GM18505 (cell line): ENCODE measurements at regions not wholly inside any gene's neighbourhood (a gene's known extent, or its start where the extent isn't known, plus 50 kb on each side); places are given as distances from the start of the nearest gene placed in this dataset.
"Not testable (repeated sequence)": the region's sequence is repeated elsewhere in the genome, so short reads cannot be mapped to it uniquely, and the experiment has no call there.

Source experiments
- ATAC-seq: cut with Tn5 transposase; IDR thresholded peaks from one replicate; pipeline ENCODE4 v1.9.1; 2021; ENCODE audit not compliant: unreplicated experiment

DNA sequence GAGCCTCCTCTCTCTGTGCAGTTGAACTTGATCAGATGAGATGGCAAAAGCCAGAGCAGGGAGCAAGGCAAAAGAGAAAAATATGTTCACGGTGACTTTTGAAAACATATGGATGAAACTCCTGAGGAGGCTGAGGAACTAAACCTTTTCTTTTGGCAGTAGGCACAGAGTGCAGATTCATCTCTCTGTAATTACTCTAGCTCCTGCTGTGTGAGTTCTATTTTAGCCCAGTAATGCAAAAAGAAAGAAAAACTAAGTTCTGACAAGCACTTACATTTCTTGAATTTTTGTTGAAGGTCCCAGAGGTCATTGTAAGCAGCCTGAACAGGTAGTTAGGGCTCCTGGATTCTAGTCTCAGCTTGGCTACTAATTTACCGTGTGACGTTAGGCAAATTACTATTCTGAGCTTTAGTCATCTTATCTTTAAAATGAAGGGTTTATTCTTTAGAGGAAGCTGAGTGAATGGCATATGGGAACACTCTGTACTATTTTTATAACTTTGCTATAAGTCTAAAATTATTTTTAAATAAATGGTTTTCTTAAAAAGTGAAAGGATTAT lies 114.7 kb upstream of the NBPF26 start:
- not testable (repeated sequence) for ATAC-seq

DNA sequence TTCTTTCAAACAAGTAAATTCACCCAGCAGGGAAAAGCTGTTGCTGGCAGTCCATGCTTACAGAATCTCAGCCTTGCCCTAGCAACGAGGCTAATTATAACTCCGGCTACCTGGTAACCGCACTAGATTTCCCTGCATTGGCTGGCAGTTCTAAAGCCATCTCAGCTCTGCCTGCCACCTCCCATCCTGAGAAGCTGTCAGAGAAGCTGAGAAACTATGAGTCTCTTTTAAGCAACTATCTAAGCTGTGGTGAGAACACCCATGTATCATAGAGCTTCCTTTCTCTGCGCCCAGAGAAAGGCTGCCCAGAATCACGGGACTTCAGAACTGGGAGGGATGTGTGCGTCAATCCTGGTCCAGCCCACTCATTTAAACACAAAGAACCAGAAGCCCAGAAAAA lies 113.9 kb upstream of the NBPF26 start:
- ATAC-seq, result not testable (repeated sequence)

DNA sequence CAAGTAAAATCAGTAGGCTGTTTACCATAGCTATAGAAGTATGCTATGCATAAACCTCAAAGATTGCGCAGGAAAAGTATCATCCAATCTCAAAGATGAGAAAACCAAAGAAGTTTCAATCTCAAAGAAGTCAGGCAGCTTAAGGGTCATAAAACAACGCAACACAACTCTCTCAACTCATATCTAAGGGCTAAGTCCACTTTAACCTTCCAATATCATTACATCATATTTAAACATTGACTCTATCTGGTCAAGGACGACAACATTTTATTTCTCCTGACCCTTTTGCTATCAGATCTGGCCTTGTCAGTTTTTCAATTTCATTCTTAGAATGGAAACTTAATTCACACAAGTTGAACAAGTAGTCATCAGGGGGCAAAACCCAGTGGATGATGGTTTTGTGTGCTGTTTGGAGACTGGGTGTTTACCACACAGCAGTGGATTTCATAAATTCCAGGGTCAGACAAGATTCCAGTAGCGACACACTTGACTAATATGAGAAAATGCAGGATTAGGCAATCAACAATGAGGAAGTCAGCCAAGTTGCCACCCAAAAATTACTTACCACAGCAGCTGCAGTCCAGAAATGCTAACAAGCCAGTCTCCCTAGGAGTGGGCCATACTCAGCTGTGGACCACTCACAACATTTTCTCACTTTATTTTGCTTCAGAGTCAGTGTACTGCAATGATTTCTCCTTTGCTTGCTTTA lies 108.7 kb upstream of the NBPF26 start:
- not testable (repeated sequence) for ATAC-seq

DNA sequence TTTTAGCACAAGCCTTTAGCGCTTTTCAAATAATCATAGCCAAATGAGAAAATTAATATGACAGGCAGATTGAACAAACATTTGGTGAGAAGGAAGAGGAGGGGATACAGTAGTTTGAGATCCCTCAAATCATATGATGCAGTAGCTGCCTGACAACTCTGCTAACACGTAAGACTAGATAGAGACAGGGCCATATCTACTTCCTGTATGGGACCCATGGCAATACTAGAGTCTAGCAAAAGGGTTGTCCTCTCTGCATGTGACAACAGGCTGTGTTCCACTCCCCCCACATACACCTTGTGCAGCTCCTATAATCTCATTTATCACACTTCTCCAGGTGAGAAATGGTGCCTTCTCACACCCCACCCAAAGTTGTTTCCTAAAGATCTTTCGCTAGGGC lies 106.3 kb upstream of the NBPF26 start:
- ATAC-seq, result not testable (repeated sequence)

DNA sequence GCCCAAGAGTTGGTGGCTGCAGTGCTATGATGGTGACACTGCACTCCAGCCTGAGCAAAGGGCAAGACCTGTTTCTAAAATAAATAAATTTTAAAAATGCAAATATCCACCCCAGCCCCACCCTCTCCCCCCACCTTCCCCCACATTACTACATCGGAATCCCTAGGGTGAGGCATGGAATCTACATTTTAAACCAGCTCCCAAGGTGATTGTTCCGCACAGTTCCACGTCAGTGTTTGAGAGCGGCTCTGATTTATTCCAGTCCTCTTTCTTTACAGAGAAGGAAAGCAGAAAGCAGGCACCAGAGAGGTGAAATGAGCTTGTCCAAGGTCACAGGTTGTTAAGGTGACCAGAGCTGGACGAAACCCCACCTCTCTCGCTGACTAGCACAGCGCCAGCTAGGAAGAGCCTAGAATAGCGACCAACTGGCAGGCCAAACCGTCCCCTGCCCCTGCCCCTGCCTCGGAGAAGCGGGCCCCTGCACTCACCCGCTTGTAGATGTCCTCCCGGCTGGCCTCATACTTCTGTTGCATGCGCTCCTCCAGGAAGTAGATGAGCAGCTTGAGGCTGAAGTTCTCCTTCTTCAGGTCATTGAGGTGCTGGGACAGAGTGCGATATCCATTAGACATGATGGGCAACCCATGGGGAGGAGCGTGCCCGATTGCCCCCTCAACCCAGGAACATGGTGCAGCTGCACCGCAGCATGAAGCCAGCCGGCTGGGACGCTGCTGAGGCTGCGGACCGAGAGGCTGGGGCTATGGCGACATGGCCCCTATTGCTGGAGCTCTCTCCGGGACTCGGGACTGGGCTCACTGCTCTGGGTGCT lies 103.7 kb upstream of the NBPF26 start:
- ATAC-seq, result not testable (repeated sequence)

DNA sequence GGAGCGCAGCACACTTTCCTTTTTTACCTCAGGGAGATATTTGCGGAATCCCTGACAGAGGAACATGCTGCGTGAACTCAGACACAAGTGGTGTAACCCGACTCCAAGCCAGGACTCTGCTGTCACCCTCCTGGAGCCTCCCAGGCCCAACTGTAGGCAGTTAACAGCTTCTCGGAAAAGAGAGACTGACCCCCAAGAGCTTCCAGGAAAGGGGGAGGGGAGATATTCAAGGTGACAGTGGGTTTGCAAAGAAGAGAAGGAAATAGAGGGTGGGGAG lies 103.1 kb upstream of the NBPF26 start:
- ATAC-seq, result not testable (repeated sequence)

GRCh38 chr1:120621278-120621677 lies 102.5 kb upstream of the NBPF26 start:
- not testable (repeated sequence) for ATAC-seq

DNA sequence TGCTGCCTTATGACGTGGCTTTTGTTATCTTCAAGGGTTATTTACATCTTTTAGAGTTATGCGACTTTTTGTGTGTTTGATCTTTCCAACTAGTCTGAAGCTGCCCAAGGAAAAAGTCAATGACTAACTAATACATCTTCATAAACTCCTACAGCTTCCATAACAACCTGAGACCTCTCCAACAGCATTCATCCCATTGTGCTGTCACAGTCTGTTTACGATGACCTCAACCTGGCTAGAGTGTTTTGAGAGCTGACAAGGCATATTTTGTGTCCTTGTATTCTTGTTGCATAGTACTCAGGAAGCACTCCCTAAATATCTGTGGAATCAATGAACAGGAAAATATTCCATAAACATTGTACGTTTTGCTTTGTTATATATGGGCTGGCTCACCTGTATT lies 100.2 kb upstream of the NBPF26 start:
- not testable (repeated sequence) for ATAC-seq

GRCh38 chr1:120624565-120625064 lies 99.1 kb upstream of the NBPF26 start:
- ATAC-seq, result not testable (repeated sequence)

- not testable (repeated sequence) for ATAC-seq
These were observed 93.8 kb upstream of the NBPF26 start for GRCh38 chr1:120629832-120630455.

- ATAC-seq, result not testable (repeated sequence)
These were observed 88.6 kb upstream of the NBPF26 start for GRCh38 chr1:120634816-120635806.

GRCh38 chr1:120640261-120641013 lies 83.3 kb upstream of the NBPF26 start:
- ATAC-seq, result not testable (repeated sequence)

- not testable (repeated sequence) for ATAC-seq
These were observed 82.8 kb upstream of the NBPF26 start for GRCh38 chr1:120641014-120641302.

DNA sequence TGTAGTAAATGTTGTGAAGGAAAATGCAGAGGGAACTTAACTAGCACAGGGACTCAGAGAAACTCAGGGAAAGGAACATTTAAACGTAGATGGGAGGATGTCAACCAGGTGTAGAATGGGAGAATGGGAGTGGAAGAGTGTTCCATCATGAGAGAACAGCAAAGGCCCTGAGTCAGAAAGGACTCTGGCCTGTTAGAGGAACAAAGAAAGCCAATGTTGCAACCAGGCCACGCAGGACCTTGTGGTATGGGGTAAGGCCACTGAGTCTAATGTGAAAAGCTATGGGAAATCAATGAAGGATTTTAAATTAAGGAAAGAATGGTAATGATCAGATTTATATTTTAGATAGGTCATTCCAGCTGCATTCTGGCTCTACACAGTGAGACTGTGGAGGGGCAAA lies 76.6 kb upstream of the NBPF26 start:
- not testable (repeated sequence) for ATAC-seq

GRCh38 chr1:120648915-120649623 lies 74.7 kb upstream of the NBPF26 start:
- not testable (repeated sequence) for ATAC-seq

- not testable (repeated sequence) for ATAC-seq
These were observed 74.0 kb upstream of the NBPF26 start for GRCh38 chr1:120649730-120650129.

- not testable (repeated sequence) for ATAC-seq
These were observed 69.6 kb upstream of the NBPF26 start for GRCh38 chr1:120654114-120654513.

GRCh38 chr1:120655394-120655793 lies 68.4 kb upstream of the NBPF26 start:
- not testable (repeated sequence) for ATAC-seq

GRCh38 chr1:120656116-120656515 lies 67.6 kb upstream of the NBPF26 start:
- ATAC-seq, result not testable (repeated sequence)
